ENCODE measurements at regions not wholly inside any gene's neighbourhood (a gene's known extent, or its start where the extent isn't known, plus 50 kb on each side); places are given as distances from the start of the nearest gene placed in this dataset.

DNA sequence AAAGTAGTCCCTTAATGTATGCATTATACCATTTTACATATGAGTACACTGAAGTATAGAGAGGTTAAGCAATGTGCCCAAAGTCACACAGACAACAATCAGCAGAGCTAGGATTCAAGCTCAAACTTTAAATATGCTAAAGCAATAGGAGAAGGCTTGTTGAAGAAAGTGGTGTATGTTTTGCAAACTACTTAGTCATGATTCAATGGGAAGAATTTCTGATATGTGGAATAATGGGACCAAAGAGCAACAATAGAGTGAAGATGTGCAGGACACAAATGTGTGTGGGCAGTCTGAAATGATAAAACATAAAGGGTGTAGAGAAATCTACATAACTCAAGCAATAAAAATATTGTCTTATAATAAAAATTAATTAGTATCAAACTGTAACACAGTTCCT lies 109.0 kb upstream of the ARSJ start:
- TF ChIP-seq, protein P1, sequence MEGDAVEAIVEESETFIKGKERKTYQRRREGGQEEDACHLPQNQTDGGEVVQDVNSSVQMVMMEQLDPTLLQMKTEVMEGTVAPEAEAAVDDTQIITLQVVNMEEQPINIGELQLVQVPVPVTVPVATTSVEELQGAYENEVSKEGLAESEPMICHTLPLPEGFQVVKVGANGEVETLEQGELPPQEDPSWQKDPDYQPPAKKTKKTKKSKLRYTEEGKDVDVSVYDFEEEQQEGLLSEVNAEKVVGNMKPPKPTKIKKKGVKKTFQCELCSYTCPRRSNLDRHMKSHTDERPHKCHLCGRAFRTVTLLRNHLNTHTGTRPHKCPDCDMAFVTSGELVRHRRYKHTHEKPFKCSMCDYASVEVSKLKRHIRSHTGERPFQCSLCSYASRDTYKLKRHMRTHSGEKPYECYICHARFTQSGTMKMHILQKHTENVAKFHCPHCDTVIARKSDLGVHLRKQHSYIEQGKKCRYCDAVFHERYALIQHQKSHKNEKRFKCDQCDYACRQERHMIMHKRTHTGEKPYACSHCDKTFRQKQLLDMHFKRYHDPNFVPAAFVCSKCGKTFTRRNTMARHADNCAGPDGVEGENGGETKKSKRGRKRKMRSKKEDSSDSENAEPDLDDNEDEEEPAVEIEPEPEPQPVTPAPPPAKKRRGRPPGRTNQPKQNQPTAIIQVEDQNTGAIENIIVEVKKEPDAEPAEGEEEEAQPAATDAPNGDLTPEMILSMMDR (IDR thresholded peaks at IDR 0.05) = no peak
- TF ChIP-seq EZH2 (IDR thresholded peaks at IDR 0.05) (no peak), EZH2phosphoT487 (IDR thresholded peaks at IDR 0.05) (no peak)
